GM23338 (cell line): ENCODE measurements at regions not wholly inside any gene's neighbourhood (a gene's known extent, or its start where the extent isn't known, plus 50 kb on each side); places are given as distances from the start of the nearest gene placed in this dataset.

Source experiments
- ATAC-seq: fragments of 200-7000 bp; cut with Tn5 transposase; 3 replicates; pipeline ENCODE4 v1.9.1; 2020
- DNase-seq: peaks from one replicate; pipeline ENCODE4 v3.0.0-alpha.2; 2015; ENCODE audit warnings: low spot score
- H2AFZ ChIP-seq: fragments of 200-600 bp; sonication (generic); 2 replicates; pipeline ENCODE4 v1.8.0; 2016; ENCODE audit warnings: antibody characterized with exemption, mild to moderate bottlenecking, moderate library complexity
- H3F3A ChIP-seq: fragments of 200-600 bp; sonication (generic); replicated peaks from 2 replicates; pipeline ENCODE4 v1.8.0; 2017; ENCODE audit warnings: antibody characterized with exemption, mixed run types, low read depth
- H3K27ac ChIP-seq: fragments of 200-600 bp; sonication (generic); 2 replicates; pipeline ENCODE4 v1.6.1; 2016; ENCODE audit warnings: low read depth
- H3K27me3 ChIP-seq: fragments of 200-600 bp; sonication (generic); 2 replicates; pipeline ENCODE4 v1.8.0; 2016; ENCODE audit warnings: mild to moderate bottlenecking, mixed run types, moderate library complexity; ENCODE audit not compliant: insufficient read depth
- H3K36me3 ChIP-seq: fragments of 200-600 bp; sonication (generic); 2 replicates; pipeline ENCODE4 v1.8.0; 2016; ENCODE audit warnings: mild to moderate bottlenecking; ENCODE audit not compliant: insufficient read depth
- H3K4me1 ChIP-seq: fragments of 200-600 bp; sonication (generic); 2 replicates; pipeline ENCODE4 v1.8.0; 2016; ENCODE audit warnings: mild to moderate bottlenecking, moderate library complexity; ENCODE audit not compliant: insufficient read depth
- H3K4me2 ChIP-seq: fragments of 200-600 bp; sonication (generic); 2 replicates; pipeline ENCODE4 v1.7.1; 2017; ENCODE audit warnings: mixed run types
- H3K4me3 ChIP-seq: fragments of 200-600 bp; sonication (generic); 2 replicates; pipeline ENCODE4 v1.6.1; 2016; ENCODE audit warnings: mixed run types
- H3K79me2 ChIP-seq: fragments of 200-600 bp; sonication (generic); replicated peaks from 2 replicates; pipeline ENCODE4 v1.8.0; 2017; ENCODE audit warnings: mild to moderate bottlenecking; ENCODE audit not compliant: insufficient read depth
- H3K9me2 ChIP-seq: fragments of 200-600 bp; sonication (generic); 2 replicates; pipeline ENCODE4 v1.8.0; 2017; ENCODE audit not compliant: insufficient read depth
- H4K20me1 ChIP-seq: fragments of 200-600 bp; sonication (generic); replicated peaks from 2 replicates; pipeline ENCODE4 v1.8.0; 2017; ENCODE audit warnings: mild to moderate bottlenecking; ENCODE audit not compliant: insufficient read depth
- H3K27ac Mint-ChIP-seq: 2 replicates; pipeline ENCODE4 v1.8.0; 2020; ENCODE audit warnings: inconsistent platforms, mild to moderate bottlenecking, moderate library complexity, mixed read lengths
- H3K27me3 Mint-ChIP-seq: 3 replicates; pipeline ENCODE4 v1.8.0; 2022; ENCODE audit warnings: low read depth, mild to moderate bottlenecking, moderate library complexity, mixed read lengths, inconsistent platforms; ENCODE audit not compliant: insufficient read depth, poor library complexity
- H3K36me3 Mint-ChIP-seq: 3 replicates; pipeline ENCODE4 v1.8.0; 2021; ENCODE audit warnings: low read depth, mild to moderate bottlenecking, inconsistent platforms, moderate library complexity, mixed read lengths
- H3K4me1 Mint-ChIP-seq: 3 replicates; pipeline ENCODE4 v1.8.0; 2020; ENCODE audit warnings: mild to moderate bottlenecking, inconsistent platforms, mixed read lengths
- H3K4me3 Mint-ChIP-seq: 3 replicates; pipeline ENCODE4 v1.8.0; 2021; ENCODE audit warnings: moderate library complexity, mild to moderate bottlenecking, inconsistent platforms, mixed read lengths
- H3K9me3 Mint-ChIP-seq: 3 replicates; pipeline ENCODE4 v1.8.0; 2020; ENCODE audit warnings: moderate library complexity, mild to moderate bottlenecking, inconsistent platforms, mixed read lengths
- ETS1 ChIP-seq: IDR thresholded peaks from 2 replicates; pipeline ENCODE4 v1.6.1; 2016; ENCODE audit warnings: antibody characterized with exemption
- EZH2 ChIP-seq: fragments of 200-600 bp; sonication (generic); IDR thresholded peaks from one replicate; pipeline ENCODE4 v1.8.0; 2017; ENCODE audit warnings: antibody characterized with exemption, mild to moderate bottlenecking, low read depth; ENCODE audit not compliant: unreplicated experiment
- JUNB ChIP-seq: IDR thresholded peaks from one replicate; pipeline ENCODE4 v1.6.1; 2016; ENCODE audit warnings: antibody characterized with exemption; ENCODE audit not compliant: unreplicated experiment
- POLR2AphosphoS5 ChIP-seq: IDR thresholded peaks from 2 replicates; pipeline ENCODE4 v1.6.1; 2016; ENCODE audit warnings: antibody characterized with exemption, low read depth
- STAT1 ChIP-seq: IDR thresholded peaks from one replicate; pipeline ENCODE4 v1.6.1; 2016; ENCODE audit warnings: antibody characterized with exemption; ENCODE audit not compliant: unreplicated experiment
- ZNF114 ChIP-seq: fragments of 250-450 bp; sonication (Bioruptor Pico); IDR thresholded peaks from 2 replicates; pipeline ENCODE4 v1.5.0; 2020; ENCODE audit warnings: mild to moderate bottlenecking, moderate library complexity
- ZNF331 ChIP-seq: fragments of 250-450 bp; sonication (Bioruptor Pico); IDR thresholded peaks from 2 replicates; pipeline ENCODE4 v1.5.0; 2020; ENCODE audit warnings: low read depth, mild to moderate bottlenecking, moderate library complexity
- ZNF462 ChIP-seq: fragments of 250-450 bp; sonication (Bioruptor Pico); IDR thresholded peaks from 2 replicates; pipeline ENCODE4 v1.5.0; 2020; ENCODE audit warnings: mild to moderate bottlenecking, moderate library complexity

GRCh38 chr3:157830556-157831236, 275.5 kb downstream of the SHOX2 start (continued):
- TF ChIP-seq ZNF462 (CRISPR knock-in tag), result no peak

- Histone ChIP-seq H3K27me3 (no peaks in the 10 kb centered on the region), H3F3A (no peaks in the 10 kb centered on the region), H3K36me3 (no peaks in the 10 kb centered on the region), H2AFZ (no peak overlapping the region), H3K4me2 (no peak overlapping the region), H3K9me2 (no peaks in the 10 kb centered on the region), H3K27ac (no peak overlapping the region), H3K79me2 (no peaks in the 10 kb centered on the region), H4K20me1 (no peaks in the 10 kb centered on the region), H3K4me3 (no peak overlapping the region), H3K4me1 (no peaks in the 10 kb centered on the region)
- Mint-ChIP-seq H3K4me1 (peaks cover 11% of the 10 kb centered on the region), H3K36me3 (peaks cover 11% of the 10 kb centered on the region), H3K27ac (no peak overlapping the region), H3K4me3 (no peak overlapping the region), H3K27me3 (peaks cover 3% of the 10 kb centered on the region), H3K9me3 (peaks cover 18% of the 10 kb centered on the region)
- ATAC-seq (no peak), DNase-seq (no peak)
- TF ChIP-seq EZH2 (no peak), ZNF462 (CRISPR knock-in tag) (no peak), JUNB (no peak), ZNF114 (no peak), POLR2AphosphoS5 (no peak), STAT1 (no peak), ETS1 (no peak), ZNF331 (CRISPR knock-in tag) (no peak)
Measured at GRCh38 chr3:157829786-157830185, 276.4 kb downstream of the SHOX2 start.
